GM12874 (cell line): ENCODE measurements at regions not wholly inside any gene's neighbourhood (a gene's known extent, or its start where the extent isn't known, plus 50 kb on each side); places are given as distances from the start of the nearest gene placed in this dataset.

ENCODE experiments used
- TF ChIP-seq, protein P1 (sequence below): IDR thresholded peaks from 2 replicates; pipeline ENCODE4 v1.5.1; 2011; ENCODE audit warnings: low read depth, mild to moderate bottlenecking, control low read depth, low read length, moderate library complexity; ENCODE audit not compliant: insufficient read depth

DNA sequence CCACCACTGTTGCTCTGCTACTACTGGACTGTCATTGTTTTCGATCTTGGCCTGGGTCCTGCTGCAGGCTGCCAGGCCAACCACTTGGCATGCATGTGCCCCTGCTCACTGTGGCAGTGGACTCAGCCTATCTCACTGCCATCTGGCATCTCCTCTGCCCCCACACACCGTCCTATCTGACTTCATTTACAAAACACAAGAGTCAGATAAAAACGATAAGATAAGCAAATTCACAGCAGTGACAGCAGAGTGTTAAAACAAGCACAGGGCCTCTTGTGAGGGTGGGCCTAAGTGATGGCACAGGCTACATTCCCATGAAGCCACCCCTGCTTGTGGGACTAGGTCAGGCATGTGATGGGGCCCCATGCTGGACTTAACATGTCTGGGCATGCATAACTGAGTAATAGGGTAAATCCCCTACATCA, 68.1 kb downstream of the CRYGS start:
- TF ChIP-seq, protein P1, sequence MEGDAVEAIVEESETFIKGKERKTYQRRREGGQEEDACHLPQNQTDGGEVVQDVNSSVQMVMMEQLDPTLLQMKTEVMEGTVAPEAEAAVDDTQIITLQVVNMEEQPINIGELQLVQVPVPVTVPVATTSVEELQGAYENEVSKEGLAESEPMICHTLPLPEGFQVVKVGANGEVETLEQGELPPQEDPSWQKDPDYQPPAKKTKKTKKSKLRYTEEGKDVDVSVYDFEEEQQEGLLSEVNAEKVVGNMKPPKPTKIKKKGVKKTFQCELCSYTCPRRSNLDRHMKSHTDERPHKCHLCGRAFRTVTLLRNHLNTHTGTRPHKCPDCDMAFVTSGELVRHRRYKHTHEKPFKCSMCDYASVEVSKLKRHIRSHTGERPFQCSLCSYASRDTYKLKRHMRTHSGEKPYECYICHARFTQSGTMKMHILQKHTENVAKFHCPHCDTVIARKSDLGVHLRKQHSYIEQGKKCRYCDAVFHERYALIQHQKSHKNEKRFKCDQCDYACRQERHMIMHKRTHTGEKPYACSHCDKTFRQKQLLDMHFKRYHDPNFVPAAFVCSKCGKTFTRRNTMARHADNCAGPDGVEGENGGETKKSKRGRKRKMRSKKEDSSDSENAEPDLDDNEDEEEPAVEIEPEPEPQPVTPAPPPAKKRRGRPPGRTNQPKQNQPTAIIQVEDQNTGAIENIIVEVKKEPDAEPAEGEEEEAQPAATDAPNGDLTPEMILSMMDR, result no peak

GRCh38 chr3:186473166-186473565, 71.0 kb downstream of the CRYGS start:
- TF ChIP-seq, protein P1, result no peak

GRCh38 chr3:186472456-186473008, 71.6 kb downstream of the CRYGS start:
- TF ChIP-seq, protein P1, result no peak

GRCh38 chr3:186471771-186472170, 72.4 kb downstream of the CRYGS start:
- TF ChIP-seq, protein P1, result no peak

DNA sequence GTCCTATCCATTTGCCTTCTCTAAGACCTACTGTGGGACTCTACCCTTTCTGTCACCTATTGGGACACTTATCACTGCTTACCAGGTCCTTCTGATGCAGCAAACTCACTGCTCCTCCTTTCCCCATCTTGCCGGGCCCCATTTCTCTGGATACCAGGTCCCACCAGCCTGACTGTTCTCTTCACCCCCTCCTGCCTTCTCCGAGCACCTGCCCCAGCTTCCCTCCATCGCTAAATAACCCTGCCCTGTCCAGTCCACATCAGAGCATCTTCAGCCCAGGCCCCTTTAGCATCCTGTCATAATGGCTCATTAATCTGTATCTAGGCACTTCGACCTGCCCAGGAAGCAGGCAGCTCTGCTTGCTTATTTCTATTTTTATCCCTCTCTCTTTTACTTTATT, 74.7 kb downstream of the CRYGS start:
- TF ChIP-seq, protein P1, result no peak

DNA sequence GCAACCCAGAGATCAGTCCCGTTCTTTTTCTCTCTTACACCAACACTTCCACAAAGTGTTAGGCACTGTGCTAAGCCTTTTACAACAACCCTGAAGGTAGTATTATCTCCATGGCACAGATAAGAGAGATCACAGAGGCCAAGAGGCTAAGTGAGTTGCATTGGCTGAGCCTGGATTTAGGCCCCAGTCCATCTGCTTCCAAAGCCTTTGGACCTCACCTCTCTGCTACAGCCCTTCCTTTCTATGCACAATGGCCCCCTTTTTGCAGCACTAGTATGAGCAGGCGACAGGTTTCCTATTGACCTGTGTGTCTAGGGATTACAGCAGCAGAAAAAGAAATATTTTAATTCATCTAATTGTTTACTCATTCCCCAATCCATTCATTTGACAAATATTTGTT, 76.2 kb downstream of the CRYGS start:
- TF ChIP-seq, protein P1, result no peak

DNA sequence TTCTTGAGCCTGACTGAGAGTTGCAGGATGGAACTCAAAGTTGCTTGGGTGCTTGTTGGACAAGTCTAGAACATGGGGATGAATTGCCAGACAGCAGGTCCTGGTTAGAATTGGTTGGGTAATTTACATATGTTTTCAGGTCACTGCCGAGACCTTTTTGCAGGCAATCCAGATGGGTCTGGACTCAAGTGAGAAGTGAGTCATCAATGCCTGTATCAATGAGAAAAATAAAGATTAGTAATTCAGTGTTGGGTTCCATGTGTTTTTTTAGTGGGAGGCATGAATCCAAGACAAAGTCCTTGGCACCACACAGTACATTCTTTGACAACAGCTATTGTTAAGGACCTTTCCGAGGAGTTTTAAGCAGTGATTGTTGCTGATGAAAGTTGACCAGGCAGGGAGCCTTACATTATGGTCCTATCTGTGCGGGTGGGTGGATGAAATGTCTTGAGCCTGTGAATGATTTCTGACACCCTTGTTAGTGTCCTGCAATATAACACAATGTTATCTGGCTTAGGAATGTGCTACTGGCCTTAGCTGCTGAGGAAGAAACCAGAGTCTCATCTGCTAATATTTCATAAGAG, 77.7 kb downstream of the CRYGS start:
- TF ChIP-seq, protein P1, result no peak
